ENCODE measurements at regions not wholly inside any gene's neighbourhood (a gene's known extent, or its start where the extent isn't known, plus 50 kb on each side); places are given as distances from the start of the nearest gene placed in this dataset.

DNA sequence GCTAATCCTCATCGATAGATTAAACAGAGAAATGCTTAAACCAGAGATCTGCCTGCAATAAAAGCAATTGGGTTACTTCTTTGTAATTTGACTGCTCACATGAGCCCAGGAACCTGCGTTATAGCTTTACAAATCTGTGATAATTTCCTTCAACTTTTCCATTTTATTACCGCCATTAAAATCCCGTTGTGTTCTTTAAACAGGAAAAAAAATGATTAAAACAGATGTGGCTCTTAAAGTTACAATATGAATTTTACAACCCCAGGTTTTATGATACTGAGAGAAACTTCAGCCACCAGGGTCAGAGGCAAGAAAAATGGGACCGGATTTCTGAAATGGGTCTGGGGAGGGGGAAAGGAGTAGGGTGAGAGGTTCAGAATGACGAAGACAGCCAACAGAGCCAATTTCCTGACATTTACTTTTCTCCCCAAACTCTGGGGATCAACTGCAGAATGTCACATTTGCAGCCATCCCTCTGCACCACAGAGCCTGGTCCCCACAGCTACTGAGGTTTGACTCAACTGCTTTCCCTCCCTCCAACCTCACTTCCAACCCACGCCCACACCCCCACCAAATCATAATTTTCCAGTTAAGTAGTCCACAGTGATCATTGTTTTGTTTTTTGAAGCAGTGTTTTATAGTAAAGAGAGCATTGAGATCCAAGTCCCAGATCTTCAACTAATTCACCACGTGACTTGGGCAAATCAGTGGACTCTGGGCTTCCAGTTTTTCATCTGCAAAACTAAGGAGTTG, 77.6 kb upstream of the EYA2 start:
- no peaks in the 10 kb centered on the region for H3K36me3 ChIP-seq (replicated peaks in 1 of 2; ENCODE audit: insufficient read depth in 1 of 2, low read depth in 2 of 2)
- intact Hi-C loops (cut with DNase I) = no loop called here
- H3K27ac ChIP-seq = no peak overlapping the region
- 54 to 59% methylated on average over 8 of the region's 8 CpGs for WGBS, 2 donors
- H3K4me1 ChIP-seq = no peaks in the 10 kb centered on the region
- TF ChIP-seq POLR2A (IDR thresholded peaks at IDR 0.05) = no peak
- TF ChIP-seq, protein P1, sequence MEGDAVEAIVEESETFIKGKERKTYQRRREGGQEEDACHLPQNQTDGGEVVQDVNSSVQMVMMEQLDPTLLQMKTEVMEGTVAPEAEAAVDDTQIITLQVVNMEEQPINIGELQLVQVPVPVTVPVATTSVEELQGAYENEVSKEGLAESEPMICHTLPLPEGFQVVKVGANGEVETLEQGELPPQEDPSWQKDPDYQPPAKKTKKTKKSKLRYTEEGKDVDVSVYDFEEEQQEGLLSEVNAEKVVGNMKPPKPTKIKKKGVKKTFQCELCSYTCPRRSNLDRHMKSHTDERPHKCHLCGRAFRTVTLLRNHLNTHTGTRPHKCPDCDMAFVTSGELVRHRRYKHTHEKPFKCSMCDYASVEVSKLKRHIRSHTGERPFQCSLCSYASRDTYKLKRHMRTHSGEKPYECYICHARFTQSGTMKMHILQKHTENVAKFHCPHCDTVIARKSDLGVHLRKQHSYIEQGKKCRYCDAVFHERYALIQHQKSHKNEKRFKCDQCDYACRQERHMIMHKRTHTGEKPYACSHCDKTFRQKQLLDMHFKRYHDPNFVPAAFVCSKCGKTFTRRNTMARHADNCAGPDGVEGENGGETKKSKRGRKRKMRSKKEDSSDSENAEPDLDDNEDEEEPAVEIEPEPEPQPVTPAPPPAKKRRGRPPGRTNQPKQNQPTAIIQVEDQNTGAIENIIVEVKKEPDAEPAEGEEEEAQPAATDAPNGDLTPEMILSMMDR (IDR thresholded peaks at IDR 0.05) = no peak
- no peaks in the 10 kb centered on the region for H3K9me3 ChIP-seq
- ATAC-seq = no peak
- no peak overlapping the region for H3K4me3 ChIP-seq
- H3K27me3 ChIP-seq = no peaks in the 10 kb centered on the region
- no peak for DNase-seq

DNA sequence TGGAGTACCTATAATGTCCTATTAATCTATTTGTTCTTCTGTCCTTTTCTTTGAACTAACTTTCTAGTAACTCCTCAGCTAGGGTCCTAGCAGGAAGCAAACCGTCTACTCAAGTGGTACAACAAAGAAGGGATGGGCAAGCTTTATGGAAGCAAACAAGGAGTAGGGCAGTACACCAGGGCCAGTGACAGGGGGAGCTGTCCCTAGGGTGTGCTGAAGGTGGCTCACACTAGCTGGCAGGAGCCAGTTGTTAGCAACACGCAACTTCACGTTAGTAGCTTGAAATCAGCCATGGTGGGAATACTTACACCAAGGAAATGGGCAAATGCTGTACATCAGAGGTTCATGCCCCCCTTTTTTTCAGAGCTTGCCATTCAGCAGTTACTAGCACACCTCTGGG, 74.0 kb upstream of the EYA2 start:
- Histone ChIP-seq H3K4me3 (no peak overlapping the region), H3K27me3 (no peaks in the 10 kb centered on the region), H3K27ac (no peak overlapping the region), H3K9me3 (peaks cover 0 to 4% (median 0%) of the 10 kb centered on the region in 3 donors), H3K4me1 (peaks cover 8% of the 10 kb centered on the region), H3K36me3 (replicated peaks in 1 of 2; ENCODE audit: insufficient read depth in 1 of 2, low read depth in 2 of 2) (no peaks in the 10 kb centered on the region)
- WGBS, 2 donors = 64 to 72% methylated on average over 3 of the region's 3 CpGs
- DNase-seq (no peak), ATAC-seq (no peak)
- intact Hi-C loops (cut with DNase I) = no loop called here
- TF ChIP-seq, protein P1 (IDR thresholded peaks at IDR 0.05) = no peak
- no peak for TF ChIP-seq POLR2A (IDR thresholded peaks at IDR 0.05)

DNA sequence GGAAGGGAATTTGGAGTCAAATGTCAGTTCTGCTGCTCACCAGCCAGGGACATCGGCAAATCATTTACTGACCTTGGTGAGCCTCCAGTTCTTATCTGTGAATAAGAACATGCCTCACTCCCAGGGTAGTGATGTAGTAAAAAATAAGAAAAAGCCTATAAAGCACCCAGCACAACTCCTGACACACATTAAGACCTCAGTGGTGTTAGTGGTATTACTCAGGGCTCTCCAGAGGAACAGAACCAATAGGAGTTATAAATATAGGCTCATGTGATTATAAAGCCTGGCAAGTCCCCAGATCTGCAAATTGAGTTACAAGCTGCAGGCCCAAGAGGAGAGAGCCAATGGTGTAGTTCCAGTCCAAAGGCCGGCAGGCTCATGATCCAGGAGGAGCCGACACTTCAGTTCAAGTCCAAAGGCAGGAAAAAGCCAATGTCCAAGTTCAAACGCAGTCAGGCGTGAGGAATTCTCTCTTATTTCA, 71.3 kb upstream of the EYA2 start:
- peak; percentile 26 to 71 (median 59) for DNase-seq
- 49 to 51% methylated on average over 5 of the region's 5 CpGs for WGBS, 2 donors

DNA sequence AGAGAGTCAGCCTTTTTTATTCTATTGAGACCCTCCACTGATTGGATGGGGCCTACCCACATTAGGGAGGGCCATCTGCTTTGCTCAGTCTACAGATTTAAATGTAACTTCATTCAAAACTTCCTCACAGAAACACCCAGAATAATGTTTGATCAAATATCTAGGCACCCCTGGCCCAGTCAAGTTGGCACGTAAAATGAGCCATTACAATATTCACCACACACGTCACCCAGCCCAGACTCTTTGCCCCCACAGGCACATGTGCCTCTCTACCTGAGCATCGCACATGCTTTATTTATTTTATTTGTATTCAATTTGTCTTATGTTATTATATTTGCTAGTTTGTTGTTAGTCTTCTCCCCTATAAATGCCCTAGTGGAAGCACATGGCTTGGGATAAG, 70.9 kb upstream of the EYA2 start:
- H3K27ac ChIP-seq = peak overlapping the region; percentile 52 to 82 (median 70)
- no peaks in the 10 kb centered on the region for H3K36me3 ChIP-seq (replicated peaks in 1 of 2; ENCODE audit: insufficient read depth in 1 of 2, low read depth in 2 of 2)
- TF ChIP-seq, protein P1 (IDR thresholded peaks at IDR 0.05) = no peak
- TF ChIP-seq POLR2A (IDR thresholded peaks at IDR 0.05) = no peak
- H3K4me1 ChIP-seq = peaks cover 8% of the 10 kb centered on the region
- DNase-seq = no peak
- H3K27me3 ChIP-seq = no peaks in the 10 kb centered on the region
- peaks cover 0 to 4% (median 0%) of the 10 kb centered on the region in 3 donors for H3K9me3 ChIP-seq
- H3K4me3 ChIP-seq = no peak overlapping the region
- no peak for ATAC-seq
- WGBS, 2 donors = 87 to 89% methylated on average over 3 of the region's 3 CpGs
- intact Hi-C loops (cut with DNase I) = no loop called here

More for the DNA sequence above, 71.3 kb upstream of the EYA2 start:
- intact Hi-C loops (cut with DNase I) = no loop called here
- H3K27me3 ChIP-seq = no peaks in the 10 kb centered on the region
- H3K4me1 ChIP-seq = peaks cover 8% of the 10 kb centered on the region
- peak; percentile 91 for ATAC-seq
- H3K9me3 ChIP-seq = peaks cover 0 to 4% (median 0%) of the 10 kb centered on the region in 3 donors
- TF ChIP-seq POLR2A (IDR thresholded peaks at IDR 0.05) = no peak
- TF ChIP-seq, protein P1 (IDR thresholded peaks at IDR 0.05) = no peak
- H3K27ac ChIP-seq = peak overlapping the region; percentile 52 to 82 (median 70)
- no peaks in the 10 kb centered on the region for H3K36me3 ChIP-seq (replicated peaks in 1 of 2; ENCODE audit: insufficient read depth in 1 of 2, low read depth in 2 of 2)
- H3K4me3 ChIP-seq = no peak overlapping the region

All from body of pancreas (tissue), 4 donors.